ENCODE measurements at regions not wholly inside any gene's neighbourhood (a gene's known extent, or its start where the extent isn't known, plus 50 kb on each side); places are given as distances from the start of the nearest gene placed in this dataset.

DNA sequence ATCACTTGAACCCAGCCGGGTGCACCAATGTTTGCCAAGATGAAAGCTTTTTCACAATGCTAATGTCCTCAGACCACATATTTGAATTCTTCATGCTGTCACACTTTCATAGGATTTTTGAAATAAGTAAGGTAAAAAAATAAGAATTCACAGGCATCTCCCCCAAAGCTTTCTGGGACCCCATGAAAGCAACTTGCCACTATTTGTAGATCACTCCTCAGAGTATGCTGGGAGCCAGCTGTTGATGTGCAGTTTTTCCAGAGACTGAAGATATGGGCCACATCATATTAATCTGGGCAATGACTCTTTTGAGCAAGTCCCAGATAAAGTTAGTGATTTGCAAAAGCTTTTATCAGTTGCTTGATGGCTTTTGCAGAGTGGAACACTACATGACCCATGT is 507.9 kb downstream of the RASEF start:
- no peak overlapping the region for H3K9ac ChIP-seq (ENCODE audit: low read length)
- no peaks in the 10 kb centered on the region for H3K79me2 ChIP-seq (replicated peaks; ENCODE audit: insufficient read depth, low read length)
- no peak for TF ChIP-seq EZH2 (IDR thresholded peaks at IDR 0.05; ENCODE audit: borderline replicate concordance, insufficient read depth, low read length, poor library complexity, severe bottlenecking)
- TF ChIP-seq MXI1 (conservative IDR thresholded peaks at IDR 0.05; ENCODE audit: poor library complexity, severe bottlenecking), result no peak
- TF ChIP-seq, protein P1, sequence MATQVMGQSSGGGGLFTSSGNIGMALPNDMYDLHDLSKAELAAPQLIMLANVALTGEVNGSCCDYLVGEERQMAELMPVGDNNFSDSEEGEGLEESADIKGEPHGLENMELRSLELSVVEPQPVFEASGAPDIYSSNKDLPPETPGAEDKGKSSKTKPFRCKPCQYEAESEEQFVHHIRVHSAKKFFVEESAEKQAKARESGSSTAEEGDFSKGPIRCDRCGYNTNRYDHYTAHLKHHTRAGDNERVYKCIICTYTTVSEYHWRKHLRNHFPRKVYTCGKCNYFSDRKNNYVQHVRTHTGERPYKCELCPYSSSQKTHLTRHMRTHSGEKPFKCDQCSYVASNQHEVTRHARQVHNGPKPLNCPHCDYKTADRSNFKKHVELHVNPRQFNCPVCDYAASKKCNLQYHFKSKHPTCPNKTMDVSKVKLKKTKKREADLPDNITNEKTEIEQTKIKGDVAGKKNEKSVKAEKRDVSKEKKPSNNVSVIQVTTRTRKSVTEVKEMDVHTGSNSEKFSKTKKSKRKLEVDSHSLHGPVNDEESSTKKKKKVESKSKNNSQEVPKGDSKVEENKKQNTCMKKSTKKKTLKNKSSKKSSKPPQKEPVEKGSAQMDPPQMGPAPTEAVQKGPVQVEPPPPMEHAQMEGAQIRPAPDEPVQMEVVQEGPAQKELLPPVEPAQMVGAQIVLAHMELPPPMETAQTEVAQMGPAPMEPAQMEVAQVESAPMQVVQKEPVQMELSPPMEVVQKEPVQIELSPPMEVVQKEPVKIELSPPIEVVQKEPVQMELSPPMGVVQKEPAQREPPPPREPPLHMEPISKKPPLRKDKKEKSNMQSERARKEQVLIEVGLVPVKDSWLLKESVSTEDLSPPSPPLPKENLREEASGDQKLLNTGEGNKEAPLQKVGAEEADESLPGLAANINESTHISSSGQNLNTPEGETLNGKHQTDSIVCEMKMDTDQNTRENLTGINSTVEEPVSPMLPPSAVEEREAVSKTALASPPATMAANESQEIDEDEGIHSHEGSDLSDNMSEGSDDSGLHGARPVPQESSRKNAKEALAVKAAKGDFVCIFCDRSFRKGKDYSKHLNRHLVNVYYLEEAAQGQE (IDR thresholded peaks at IDR 0.05; ENCODE audit: borderline replicate concordance), result no peak
- TF ChIP-seq POLR2AphosphoS5 (IDR thresholded peaks at IDR 0.05), result no peak
- TF ChIP-seq SMC3 (conservative IDR thresholded peaks at IDR 0.05; ENCODE audit: poor library complexity), result no peak
- no peak for TF ChIP-seq TAF1 (IDR thresholded peaks at IDR 0.05; ENCODE audit: low read depth)
- TF ChIP-seq, protein P2, sequence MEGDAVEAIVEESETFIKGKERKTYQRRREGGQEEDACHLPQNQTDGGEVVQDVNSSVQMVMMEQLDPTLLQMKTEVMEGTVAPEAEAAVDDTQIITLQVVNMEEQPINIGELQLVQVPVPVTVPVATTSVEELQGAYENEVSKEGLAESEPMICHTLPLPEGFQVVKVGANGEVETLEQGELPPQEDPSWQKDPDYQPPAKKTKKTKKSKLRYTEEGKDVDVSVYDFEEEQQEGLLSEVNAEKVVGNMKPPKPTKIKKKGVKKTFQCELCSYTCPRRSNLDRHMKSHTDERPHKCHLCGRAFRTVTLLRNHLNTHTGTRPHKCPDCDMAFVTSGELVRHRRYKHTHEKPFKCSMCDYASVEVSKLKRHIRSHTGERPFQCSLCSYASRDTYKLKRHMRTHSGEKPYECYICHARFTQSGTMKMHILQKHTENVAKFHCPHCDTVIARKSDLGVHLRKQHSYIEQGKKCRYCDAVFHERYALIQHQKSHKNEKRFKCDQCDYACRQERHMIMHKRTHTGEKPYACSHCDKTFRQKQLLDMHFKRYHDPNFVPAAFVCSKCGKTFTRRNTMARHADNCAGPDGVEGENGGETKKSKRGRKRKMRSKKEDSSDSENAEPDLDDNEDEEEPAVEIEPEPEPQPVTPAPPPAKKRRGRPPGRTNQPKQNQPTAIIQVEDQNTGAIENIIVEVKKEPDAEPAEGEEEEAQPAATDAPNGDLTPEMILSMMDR (IDR thresholded peaks at IDR 0.05; ENCODE audit: poor library complexity, severe bottlenecking), result no peak
- no peak for TF ChIP-seq EP300 (conservative IDR thresholded peaks at IDR 0.05; ENCODE audit: poor library complexity, severe bottlenecking)
- TF ChIP-seq RAD21 (conservative IDR thresholded peaks at IDR 0.05), result no peak
- no peaks in the 10 kb centered on the region for H3K9me3 ChIP-seq (ENCODE audit: low read length)
- H3F3A ChIP-seq (ENCODE audit: insufficient read depth, low read length, poor library complexity, severe bottlenecking), result no peaks in the 10 kb centered on the region
- no peaks in the 10 kb centered on the region for H3K27me3 ChIP-seq (ENCODE audit: insufficient read depth, low read depth, low read length)
- H3K27ac ChIP-seq (ENCODE audit: low read length), result no peak overlapping the region
- H2AFZ ChIP-seq (ENCODE audit: low read depth, low read length), result no peak overlapping the region
- no peaks in the 10 kb centered on the region for H3K36me3 ChIP-seq (ENCODE audit: insufficient read depth, low read length)
- no peaks in the 10 kb centered on the region for H3K9me2 ChIP-seq (ENCODE audit: insufficient read depth, low read length)
- no peaks in the 10 kb centered on the region for H4K20me1 ChIP-seq (ENCODE audit: insufficient read depth)
- H3K4me3 ChIP-seq (ENCODE audit: low read length), result no peak overlapping the region
- H3K4me2 ChIP-seq (ENCODE audit: low read length), result no peak overlapping the region

DNA sequence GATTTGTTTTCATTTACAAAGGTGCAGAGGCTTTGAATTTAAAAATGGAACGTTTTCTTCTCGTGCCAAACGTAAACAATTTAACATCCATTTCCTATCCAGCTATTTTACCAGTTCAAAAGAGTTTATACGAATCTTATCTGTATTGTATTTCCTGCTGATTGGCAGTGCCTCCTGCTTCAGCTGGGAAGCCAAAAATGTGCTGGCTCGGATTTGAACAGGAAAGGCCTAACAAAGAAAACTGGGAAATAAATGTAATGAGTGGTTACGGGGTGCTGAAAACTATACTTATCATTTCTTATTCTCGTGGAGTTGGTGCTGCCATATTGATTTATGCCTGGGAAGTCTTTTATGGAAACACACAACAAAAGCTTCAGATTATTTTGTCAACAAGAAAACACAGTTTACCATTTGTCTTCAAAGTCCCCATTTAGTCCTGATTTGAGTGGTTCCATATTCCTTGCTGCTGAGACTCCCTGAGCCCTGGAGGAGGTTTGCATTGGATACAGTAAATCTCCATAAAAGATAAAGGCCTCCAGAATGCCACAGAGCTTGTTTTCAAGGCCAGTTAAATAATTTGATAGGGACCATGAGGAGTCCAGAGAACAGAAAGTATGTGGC is 507.4 kb downstream of the RASEF start:
- no peaks in the 10 kb centered on the region for H3F3A ChIP-seq (ENCODE audit: insufficient read depth, low read length, poor library complexity, severe bottlenecking)
- no peaks in the 10 kb centered on the region for H4K20me1 ChIP-seq (ENCODE audit: insufficient read depth)
- no peak overlapping the region for H3K4me3 ChIP-seq (ENCODE audit: low read length)
- H3K9ac ChIP-seq (ENCODE audit: low read length), result no peak overlapping the region
- H3K9me2 ChIP-seq (ENCODE audit: insufficient read depth, low read length), result no peaks in the 10 kb centered on the region
- no peak overlapping the region for H3K27ac ChIP-seq (ENCODE audit: low read length)
- TF ChIP-seq RAD21 (conservative IDR thresholded peaks at IDR 0.05) (no peak), SMC3 (conservative IDR thresholded peaks at IDR 0.05; ENCODE audit: poor library complexity) (no peak), TAF1 (IDR thresholded peaks at IDR 0.05; ENCODE audit: low read depth) (no peak), EP300 (conservative IDR thresholded peaks at IDR 0.05; ENCODE audit: poor library complexity, severe bottlenecking) (no peak), MXI1 (conservative IDR thresholded peaks at IDR 0.05; ENCODE audit: poor library complexity, severe bottlenecking) (no peak), POLR2AphosphoS5 (IDR thresholded peaks at IDR 0.05) (no peak)
- TF ChIP-seq, protein P2 (IDR thresholded peaks at IDR 0.05; ENCODE audit: poor library complexity, severe bottlenecking), result no peak
- TF ChIP-seq, protein P1 (IDR thresholded peaks at IDR 0.05; ENCODE audit: borderline replicate concordance), result no peak
- no peak overlapping the region for H3K4me2 ChIP-seq (ENCODE audit: low read length)
- no peaks in the 10 kb centered on the region for H3K36me3 ChIP-seq (ENCODE audit: insufficient read depth, low read length)
- H3K27me3 ChIP-seq (ENCODE audit: insufficient read depth, low read depth, low read length), result no peaks in the 10 kb centered on the region
- H3K79me2 ChIP-seq (replicated peaks; ENCODE audit: insufficient read depth, low read length), result no peaks in the 10 kb centered on the region
- no peaks in the 10 kb centered on the region for H3K9me3 ChIP-seq (ENCODE audit: low read length)
- no peak overlapping the region for H2AFZ ChIP-seq (ENCODE audit: low read depth, low read length)
